ENCODE measurements at regions not wholly inside any gene's neighbourhood (a gene's known extent, or its start where the extent isn't known, plus 50 kb on each side); places are given as distances from the start of the nearest gene placed in this dataset.

GRCh38 chr2:152250421-152251100 is 75.0 kb upstream of the STAM2 start:
- ATAC-seq: no peak
- Histone ChIP-seq H3K4me3 (ENCODE audit: low read depth in 2 of 2, low read length in 2 of 2) (no peak overlapping the region), H3K4me1 (ENCODE audit: control insufficient read depth, insufficient read depth, low read length) (no peaks in the 10 kb centered on the region), H3K27me3 (ENCODE audit: control insufficient read depth, insufficient read depth, low read length) (no peaks in the 10 kb centered on the region), H3K36me3 (ENCODE audit: control insufficient read depth, insufficient read depth, low read length) (no peaks in the 10 kb centered on the region), H3K9me3 (ENCODE audit: control insufficient read depth, insufficient read depth, low read depth, low read length) (no peaks in the 10 kb centered on the region), H3K27ac (ENCODE audit: low read length) (no peak overlapping the region)
- no peak for DNase-seq (ENCODE audit: low read depth, low spot score)
- no peak for TF ChIP-seq POLR2AphosphoS5 (IDR thresholded peaks at IDR 0.05; ENCODE audit: low read depth, low read length)
- TF ChIP-seq REST (IDR thresholded peaks at IDR 0.05; ENCODE audit: insufficient read depth in 1 of 2, low read depth in 2 of 2, low read length in 1 of 2): no peak
- no peak for TF ChIP-seq TCF7L2 (IDR thresholded peaks at IDR 0.05; ENCODE audit: low read depth, low read length)
- no peak for TF ChIP-seq SIN3A (IDR thresholded peaks at IDR 0.05; ENCODE audit: borderline replicate concordance, insufficient read depth, low read depth, low read length)
- no peak for TF ChIP-seq CTCF (IDR thresholded peaks at IDR 0.05)
- ChIA-PET CTCF (no interaction called here), POLR2A (no interaction called here)
- intact Hi-C loops (cut with micrococcal nuclease; ENCODE audit: unreplicated experiment): no loop called here
- in situ Hi-C loops (cut with HindIII; ENCODE audit: low pct_unique_long_range_greater_than_20kb, low sequenced_read_pairs): no loop called here
- BruUV-seq (replicated peaks): no TSS peak

GRCh38 chr2:152251211-152251610 is 75.6 kb upstream of the STAM2 start:
- DNase-seq (ENCODE audit: low read depth, low spot score) (no peak), ATAC-seq (no peak)
- Histone ChIP-seq H3K27me3 (ENCODE audit: control insufficient read depth, insufficient read depth, low read length) (no peaks in the 10 kb centered on the region), H3K36me3 (ENCODE audit: control insufficient read depth, insufficient read depth, low read length) (no peaks in the 10 kb centered on the region), H3K27ac (ENCODE audit: low read length) (no peak overlapping the region), H3K9me3 (ENCODE audit: control insufficient read depth, insufficient read depth, low read depth, low read length) (no peaks in the 10 kb centered on the region), H3K4me3 (ENCODE audit: low read depth in 2 of 2, low read length in 2 of 2) (no peak overlapping the region), H3K4me1 (ENCODE audit: control insufficient read depth, insufficient read depth, low read length) (no peaks in the 10 kb centered on the region)
- intact Hi-C loops (cut with micrococcal nuclease; ENCODE audit: unreplicated experiment): no loop called here
- CTCF ChIA-PET: no interaction called here
- BruUV-seq (replicated peaks): no TSS peak
- TF ChIP-seq CTCF (IDR thresholded peaks at IDR 0.05) (no peak), POLR2AphosphoS5 (IDR thresholded peaks at IDR 0.05; ENCODE audit: low read depth, low read length) (no peak), TCF7L2 (IDR thresholded peaks at IDR 0.05; ENCODE audit: low read depth, low read length) (no peak)
- POLR2A ChIA-PET: no interaction called here
- in situ Hi-C loops (cut with HindIII; ENCODE audit: low pct_unique_long_range_greater_than_20kb, low sequenced_read_pairs): no loop called here
